WI38 (cell line): ENCODE measurements at regions not wholly inside any gene's neighbourhood (a gene's known extent, or its start where the extent isn't known, plus 50 kb on each side); places are given as distances from the start of the nearest gene placed in this dataset.

Experiments used
- H3K4me3 ChIP-seq: 2 replicates; pipeline ENCODE4 v1.5.1; 2011; ENCODE audit warnings: low read depth, mild to moderate bottlenecking, control low read depth, low read length
- TF ChIP-seq, protein P1 (sequence below): IDR thresholded peaks from 2 replicates; pipeline ENCODE4 v1.5.1; 2012; ENCODE audit warnings: low read depth, mild to moderate bottlenecking, control low read depth, low read length

DNA sequence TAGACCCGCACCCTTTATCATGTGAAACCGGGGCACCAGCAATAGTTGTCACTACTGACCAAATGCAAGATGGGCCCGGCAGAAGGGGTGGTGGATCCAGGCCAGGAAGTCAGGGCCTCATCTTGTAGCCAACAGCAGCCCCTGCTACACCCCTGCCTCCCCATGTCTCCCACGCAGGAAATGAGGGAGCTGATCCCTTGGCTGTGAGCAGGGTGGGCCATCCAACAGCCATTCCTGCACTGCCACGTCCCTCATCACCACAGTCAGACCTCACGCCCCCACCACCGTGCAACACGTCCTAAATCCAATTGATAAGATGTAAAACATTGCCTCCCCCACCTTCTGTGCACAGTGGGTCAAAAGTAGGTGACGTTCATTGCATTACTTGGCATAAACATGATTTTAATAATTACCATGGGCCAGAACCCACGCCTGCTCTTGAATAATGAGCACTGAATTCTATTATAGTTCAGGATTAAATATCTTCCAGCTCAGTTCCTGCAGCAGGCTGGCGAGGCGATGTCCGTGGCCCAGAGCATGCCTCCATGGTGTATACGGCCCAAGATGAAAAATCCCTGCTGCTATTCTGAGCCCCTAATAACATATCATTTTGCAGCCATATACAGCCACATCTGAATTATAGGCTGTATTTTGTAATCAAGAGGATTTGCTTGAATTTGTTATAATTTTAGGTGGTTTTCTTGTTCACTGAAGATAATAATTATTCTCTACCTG is 1373.8 kb downstream of the BRD1 start:
- no peak overlapping the region for H3K4me3 ChIP-seq
- TF ChIP-seq, protein P1, sequence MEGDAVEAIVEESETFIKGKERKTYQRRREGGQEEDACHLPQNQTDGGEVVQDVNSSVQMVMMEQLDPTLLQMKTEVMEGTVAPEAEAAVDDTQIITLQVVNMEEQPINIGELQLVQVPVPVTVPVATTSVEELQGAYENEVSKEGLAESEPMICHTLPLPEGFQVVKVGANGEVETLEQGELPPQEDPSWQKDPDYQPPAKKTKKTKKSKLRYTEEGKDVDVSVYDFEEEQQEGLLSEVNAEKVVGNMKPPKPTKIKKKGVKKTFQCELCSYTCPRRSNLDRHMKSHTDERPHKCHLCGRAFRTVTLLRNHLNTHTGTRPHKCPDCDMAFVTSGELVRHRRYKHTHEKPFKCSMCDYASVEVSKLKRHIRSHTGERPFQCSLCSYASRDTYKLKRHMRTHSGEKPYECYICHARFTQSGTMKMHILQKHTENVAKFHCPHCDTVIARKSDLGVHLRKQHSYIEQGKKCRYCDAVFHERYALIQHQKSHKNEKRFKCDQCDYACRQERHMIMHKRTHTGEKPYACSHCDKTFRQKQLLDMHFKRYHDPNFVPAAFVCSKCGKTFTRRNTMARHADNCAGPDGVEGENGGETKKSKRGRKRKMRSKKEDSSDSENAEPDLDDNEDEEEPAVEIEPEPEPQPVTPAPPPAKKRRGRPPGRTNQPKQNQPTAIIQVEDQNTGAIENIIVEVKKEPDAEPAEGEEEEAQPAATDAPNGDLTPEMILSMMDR, result no peak

- no peak overlapping the region for H3K4me3 ChIP-seq
- TF ChIP-seq, protein P1, result no peak
These were observed 1374.5 kb downstream of the BRD1 start for GRCh38 chr22:48453171-48453570.

DNA sequence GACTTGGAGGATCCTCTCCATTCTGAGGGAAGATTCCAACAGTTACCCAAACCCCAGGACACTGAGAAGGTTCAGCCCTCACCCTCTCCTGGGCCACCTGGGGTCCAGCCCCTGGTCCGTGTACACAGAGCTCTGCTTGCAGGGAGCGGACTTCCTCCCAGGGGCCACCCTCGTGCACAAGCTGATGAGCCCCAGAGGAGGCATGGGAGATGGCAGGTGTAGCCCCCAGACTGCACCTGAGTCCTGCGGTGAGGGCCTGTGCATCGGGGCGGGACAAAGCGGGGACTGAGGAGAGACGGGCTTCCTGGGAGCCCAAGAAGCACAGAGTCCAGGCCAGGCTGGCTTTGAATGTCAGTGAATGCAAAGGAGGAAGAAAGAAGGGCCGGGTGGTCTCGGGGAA is 1374.9 kb downstream of the BRD1 start:
- TF ChIP-seq, protein P1, result no peak
- H3K4me3 ChIP-seq, result no peak overlapping the region

GRCh38 chr22:48451891-48452290 is 1375.8 kb downstream of the BRD1 start:
- TF ChIP-seq, protein P1, result no peak
- no peak overlapping the region for H3K4me3 ChIP-seq

- TF ChIP-seq, protein P1, result no peak
- H3K4me3 ChIP-seq, result no peak overlapping the region
These were observed 1377.4 kb downstream of the BRD1 start for GRCh38 chr22:48450188-48450825.

GRCh38 chr22:48449466-48450187 is 1378.0 kb downstream of the BRD1 start:
- TF ChIP-seq, protein P1, result no peak
- H3K4me3 ChIP-seq, result no peak overlapping the region

DNA sequence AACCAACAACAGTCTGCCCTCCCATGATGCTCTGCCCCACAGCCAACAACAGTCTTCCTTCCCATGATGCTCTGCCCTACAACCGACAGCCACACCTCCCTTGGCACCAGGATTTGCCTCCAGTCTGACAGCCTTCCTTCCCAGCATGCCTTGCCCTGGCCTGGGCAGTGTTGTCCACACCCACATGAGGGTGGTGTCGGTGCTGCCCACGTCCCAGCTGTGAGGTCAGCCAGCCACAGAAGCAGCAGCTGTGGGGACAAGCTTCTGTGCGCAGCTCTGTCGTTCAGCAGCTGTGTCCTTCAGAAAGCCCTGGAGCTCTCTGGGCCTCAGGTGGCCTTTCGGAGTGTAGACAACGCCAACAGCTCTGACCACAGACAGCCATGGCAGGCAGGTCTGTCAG is 1378.9 kb downstream of the BRD1 start:
- TF ChIP-seq, protein P1, result no peak
- no peak overlapping the region for H3K4me3 ChIP-seq
